HG02852 (cell line): ENCODE measurements at regions not wholly inside any gene's neighbourhood (a gene's known extent, or its start where the extent isn't known, plus 50 kb on each side); places are given as distances from the start of the nearest gene placed in this dataset.

ENCODE experiments used
- ATAC-seq: cut with Tn5 transposase; IDR thresholded peaks from one replicate; pipeline ENCODE4 v1.9.1; 2021; ENCODE audit warnings: mild to moderate bottlenecking, moderate library complexity; ENCODE audit not compliant: unreplicated experiment

GRCh38 chr13:81762449-81762848, 1421.5 kb upstream of the SPRY2 start:
- ATAC-seq = no peak

GRCh38 chr13:81760316-81760715, 1419.4 kb upstream of the SPRY2 start:
- no peak for ATAC-seq

GRCh38 chr13:81757348-81757970, 1416.5 kb upstream of the SPRY2 start:
- ATAC-seq = no peak

GRCh38 chr13:81745391-81745790, 1404.5 kb upstream of the SPRY2 start:
- no peak for ATAC-seq

GRCh38 chr13:81738364-81738763, 1397.4 kb upstream of the SPRY2 start:
- no peak for ATAC-seq

GRCh38 chr13:81726037-81726726, 1385.3 kb upstream of the SPRY2 start:
- no peak for ATAC-seq

GRCh38 chr13:81722456-81722855, 1381.5 kb upstream of the SPRY2 start:
- ATAC-seq = no peak

- no peak for ATAC-seq
Measured at GRCh38 chr13:81721400-81721799, 1380.5 kb upstream of the SPRY2 start.

GRCh38 chr13:81714513-81714912, 1373.6 kb upstream of the SPRY2 start:
- no peak for ATAC-seq

GRCh38 chr13:81713201-81713600, 1372.3 kb upstream of the SPRY2 start:
- no peak for ATAC-seq

GRCh38 chr13:81697826-81698225, 1356.9 kb upstream of the SPRY2 start:
- ATAC-seq = no peak

- ATAC-seq = no peak
Measured at GRCh38 chr13:81686877-81687276, 1346.0 kb upstream of the SPRY2 start.

- ATAC-seq = no peak
Measured at GRCh38 chr13:81683521-81683920, 1342.6 kb upstream of the SPRY2 start.

GRCh38 chr13:81682081-81682630, 1341.2 kb upstream of the SPRY2 start:
- no peak for ATAC-seq

- ATAC-seq = no peak
Measured at GRCh38 chr13:81677857-81678256, 1336.9 kb upstream of the SPRY2 start.

GRCh38 chr13:81676008-81676407, 1335.1 kb upstream of the SPRY2 start:
- ATAC-seq = no peak

- ATAC-seq = no peak
Measured at GRCh38 chr13:81671064-81671463, 1330.1 kb upstream of the SPRY2 start.

- no peak for ATAC-seq
Measured at GRCh38 chr13:81670048-81670447, 1329.1 kb upstream of the SPRY2 start.

GRCh38 chr13:81664872-81665271, 1323.9 kb upstream of the SPRY2 start:
- no peak for ATAC-seq

GRCh38 chr13:81659984-81660383, 1319.1 kb upstream of the SPRY2 start:
- ATAC-seq = no peak

- no peak for ATAC-seq
Measured at GRCh38 chr13:81658598-81659370, 1317.9 kb upstream of the SPRY2 start.
